DMS153 treated with DMSO at 0.1 percent for 48 hours (cell line): ENCODE measurements at regions not wholly inside any gene's neighbourhood (a gene's known extent, or its start where the extent isn't known, plus 50 kb on each side); places are given as distances from the start of the nearest gene placed in this dataset.
"Not testable (repeated sequence)": the region's sequence is repeated elsewhere in the genome, so short reads cannot be mapped to it uniquely, and the experiment has no call there.

Experiments used
- DNase-seq: peaks from one replicate; lab custom pipeline; 2025; ENCODE audit not compliant: unreplicated experiment; lab: John Stamatoyannopoulos, UW

DNA sequence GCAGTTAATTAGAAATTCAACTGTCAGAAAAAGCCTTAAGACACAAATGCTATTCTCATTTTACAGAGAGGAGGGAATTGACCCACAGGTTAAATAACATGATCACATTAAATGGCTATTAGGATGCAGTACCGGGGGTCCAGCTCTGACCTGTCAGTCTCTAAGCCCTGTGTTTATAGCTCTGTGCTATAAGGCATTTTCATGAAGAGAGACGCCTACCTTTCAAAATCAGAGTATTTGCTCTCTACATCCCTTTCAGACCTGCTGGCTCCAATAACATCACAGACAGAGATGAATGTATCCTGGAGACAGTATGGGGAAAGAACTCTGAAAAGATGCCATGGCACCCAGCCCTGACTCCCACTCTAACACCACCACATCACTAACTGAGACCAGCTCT is 189.9 kb upstream of the PRSS58 start:
- no peak for DNase-seq

DNA sequence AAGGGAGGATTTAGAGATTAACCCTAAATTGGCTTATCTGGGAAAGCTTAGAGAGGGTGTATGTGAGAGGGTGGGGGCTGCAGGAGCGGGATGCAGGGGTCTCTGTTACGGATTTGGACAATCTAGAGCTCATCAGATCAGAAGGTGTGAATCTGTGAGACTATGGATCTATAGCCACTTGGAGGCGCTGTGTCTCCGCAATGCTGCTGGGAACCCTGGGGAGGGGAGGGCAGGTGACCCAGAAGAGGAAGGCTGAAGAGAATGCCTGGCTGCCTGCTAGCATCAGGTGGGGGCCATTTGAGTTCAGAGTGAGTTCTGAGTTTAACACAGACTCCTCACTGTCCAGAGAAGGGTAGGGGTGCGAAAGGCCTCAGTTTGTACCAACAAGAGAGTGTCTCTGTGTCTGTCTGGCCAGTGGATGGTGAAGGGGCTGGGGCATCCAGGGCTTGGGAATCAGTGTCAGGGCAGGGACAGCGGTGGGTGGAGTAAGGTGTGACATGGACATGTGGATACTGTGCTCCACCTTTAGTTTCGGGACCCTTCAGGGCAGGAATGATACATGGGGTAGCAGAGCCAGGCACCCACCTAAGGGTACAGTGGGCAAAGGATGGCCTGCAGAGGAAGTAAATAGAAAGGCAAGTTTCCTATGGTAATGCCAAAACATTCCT is 187.3 kb upstream of the PRSS58 start:
- no peak for DNase-seq

GRCh38 chr7:142443216-142444010 is 185.6 kb upstream of the PRSS58 start:
- no peak for DNase-seq

- no peak for DNase-seq
Measured at GRCh38 chr7:142442396-142442795, 184.5 kb upstream of the PRSS58 start.

DNA sequence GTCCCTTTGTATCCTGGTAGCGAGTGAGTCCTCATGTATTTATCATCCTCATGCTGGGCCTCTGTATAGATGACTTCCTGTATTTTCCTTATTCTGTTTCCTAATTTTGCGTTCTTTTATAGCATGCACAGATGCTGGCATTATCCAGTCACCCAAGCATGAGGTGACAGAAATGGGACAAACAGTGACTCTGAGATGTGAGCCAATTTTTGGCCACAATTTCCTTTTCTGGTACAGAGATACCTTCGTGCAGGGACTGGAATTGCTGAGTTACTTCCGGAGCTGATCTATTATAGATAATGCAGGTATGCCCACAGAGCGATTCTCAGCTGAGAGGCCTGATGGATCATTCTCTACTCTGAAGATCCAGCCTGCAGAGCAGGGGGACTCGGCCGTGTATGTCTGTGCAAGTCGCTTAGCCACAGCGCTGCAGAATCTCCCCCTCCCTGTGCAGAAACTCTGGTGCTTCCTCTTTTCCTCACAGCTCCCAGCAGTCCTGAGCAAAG is 183.1 kb upstream of the PRSS58 start:
- no peak for DNase-seq

DNA sequence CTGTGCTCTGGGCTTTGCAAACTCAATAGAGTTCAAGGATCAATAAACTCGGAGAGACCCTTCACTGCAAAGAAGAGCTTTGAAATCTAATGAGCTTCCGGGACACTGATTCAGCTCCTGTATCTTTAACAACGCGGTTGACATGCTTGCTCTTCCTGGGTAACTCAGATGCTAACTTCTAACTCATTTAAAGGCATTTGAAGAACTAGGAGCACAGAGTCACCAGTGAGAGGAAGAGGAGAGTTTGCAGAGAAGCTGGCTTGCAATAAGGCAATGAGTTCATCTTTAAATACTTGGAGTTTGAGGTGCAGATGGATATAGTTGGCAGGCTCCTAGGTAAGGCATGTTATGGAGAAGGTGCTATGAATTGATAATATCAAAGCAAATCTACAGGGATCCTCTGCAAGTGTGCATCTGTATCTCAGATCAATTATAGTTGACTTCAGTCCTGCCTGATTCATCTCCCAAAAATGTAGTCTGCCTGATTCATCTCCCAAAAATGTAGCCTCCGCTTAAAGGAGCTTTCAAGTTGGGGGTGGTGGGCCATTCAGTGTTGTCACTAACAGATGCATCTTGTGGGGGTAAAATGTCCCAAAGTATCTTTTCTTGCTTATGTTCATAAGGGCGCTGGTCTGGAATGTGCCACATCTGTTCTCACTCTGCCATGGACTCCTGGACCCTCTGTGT is 182.5 kb upstream of the PRSS58 start:
- DNase-seq = no peak

DNA sequence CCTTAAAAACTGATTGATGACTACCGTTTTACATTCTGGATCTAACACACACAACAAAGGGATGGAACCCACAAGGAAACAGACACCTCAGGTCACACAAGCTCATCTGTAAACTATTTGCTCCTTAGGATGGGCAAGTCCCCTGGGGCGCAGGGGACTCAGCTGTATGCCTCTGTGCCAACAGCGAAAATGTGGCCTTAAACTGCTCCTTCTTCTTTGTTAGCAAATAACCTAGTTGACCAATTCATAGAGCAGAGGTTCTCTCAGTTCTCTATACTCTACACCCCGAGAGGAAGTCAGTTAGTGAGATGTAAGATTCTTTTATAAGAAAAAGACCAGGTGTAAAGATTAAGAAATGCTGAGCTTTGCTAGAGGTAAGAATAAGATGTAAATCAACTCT is 181.9 kb upstream of the PRSS58 start:
- no peak for DNase-seq

DNA sequence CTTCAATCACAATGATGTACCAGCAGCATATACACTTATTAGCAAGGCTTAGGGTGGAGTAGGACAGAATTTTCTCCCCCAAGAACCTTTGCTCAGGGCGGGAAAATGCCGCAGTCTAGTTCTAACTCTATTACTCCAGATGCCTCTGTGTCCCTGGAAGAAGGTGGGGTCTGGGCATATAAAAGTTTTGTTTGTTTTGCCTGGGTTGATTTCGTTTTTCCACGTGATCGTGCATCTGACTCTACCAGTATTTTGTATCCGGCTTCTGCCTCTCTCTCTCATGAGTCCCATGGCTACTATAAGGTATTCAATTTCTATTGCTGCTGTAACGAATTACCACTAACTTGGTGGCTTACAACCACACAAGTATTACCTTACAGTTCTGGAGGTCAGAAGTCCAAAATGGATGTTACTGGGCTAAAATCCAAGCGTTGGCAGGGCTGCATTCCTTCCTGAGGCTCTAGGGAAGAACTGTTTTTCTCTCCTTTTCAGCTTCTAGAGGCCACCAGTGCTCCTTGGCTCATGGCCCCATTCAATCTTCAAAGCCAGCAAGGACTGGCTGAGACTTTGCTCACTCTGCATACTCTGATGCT is 181.2 kb upstream of the PRSS58 start:
- DNase-seq = no peak

DNA sequence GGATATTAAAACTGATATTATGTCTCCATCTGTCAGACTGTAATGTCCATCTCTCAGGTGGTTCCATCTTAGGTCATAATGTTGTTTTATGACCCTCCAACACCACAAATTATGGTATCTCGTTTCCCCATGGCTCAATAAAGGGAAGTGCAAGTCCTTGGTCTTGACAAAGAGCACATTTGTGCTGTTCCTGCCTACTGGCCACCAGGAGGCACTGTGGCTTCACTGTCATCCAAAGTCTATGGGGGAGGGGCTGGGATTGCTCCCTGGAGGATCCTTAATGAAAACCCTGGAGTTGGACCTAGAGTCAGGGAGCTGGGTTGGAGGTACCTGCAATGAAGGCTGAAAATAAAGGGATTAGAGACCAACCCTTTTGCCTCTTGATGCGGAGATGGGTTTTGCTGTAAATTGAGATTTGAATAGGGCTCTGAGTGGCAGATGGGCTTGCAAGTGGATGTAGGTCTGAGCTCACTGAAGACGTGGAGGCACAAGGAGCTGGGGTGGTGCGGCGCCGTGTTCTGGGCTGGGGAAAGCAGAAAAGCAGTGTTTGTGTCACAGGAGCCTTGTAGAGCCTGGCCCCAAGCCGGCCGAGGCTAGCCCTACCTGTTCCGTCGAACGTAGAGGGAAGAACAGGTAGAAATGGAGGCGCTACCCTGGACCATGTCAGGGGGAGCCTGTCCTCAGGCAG is 180.5 kb upstream of the PRSS58 start:
- DNase-seq = no peak

DNA sequence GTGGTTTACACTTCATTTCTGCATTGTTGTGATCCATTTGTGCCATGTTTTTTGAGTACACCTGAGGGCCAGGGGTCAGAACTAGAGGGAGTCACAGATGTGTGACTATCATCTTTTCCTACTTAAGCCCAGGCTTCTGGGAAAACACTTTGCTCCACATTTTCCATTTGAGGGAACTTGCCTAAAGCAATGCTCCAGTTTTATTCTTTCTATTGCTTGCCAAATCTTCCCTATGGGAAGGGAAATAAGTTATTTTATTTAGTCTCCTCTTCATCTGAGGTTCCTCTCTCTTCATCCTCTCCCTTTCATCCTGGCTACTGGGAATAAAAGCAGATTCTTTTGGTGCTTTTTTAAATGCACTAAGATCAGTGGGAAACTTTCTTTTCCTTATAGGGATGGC is 179.9 kb upstream of the PRSS58 start:
- DNase-seq = no peak

- DNase-seq = no peak
Measured at GRCh38 chr7:142436601-142437000, 178.7 kb upstream of the PRSS58 start.

DNA sequence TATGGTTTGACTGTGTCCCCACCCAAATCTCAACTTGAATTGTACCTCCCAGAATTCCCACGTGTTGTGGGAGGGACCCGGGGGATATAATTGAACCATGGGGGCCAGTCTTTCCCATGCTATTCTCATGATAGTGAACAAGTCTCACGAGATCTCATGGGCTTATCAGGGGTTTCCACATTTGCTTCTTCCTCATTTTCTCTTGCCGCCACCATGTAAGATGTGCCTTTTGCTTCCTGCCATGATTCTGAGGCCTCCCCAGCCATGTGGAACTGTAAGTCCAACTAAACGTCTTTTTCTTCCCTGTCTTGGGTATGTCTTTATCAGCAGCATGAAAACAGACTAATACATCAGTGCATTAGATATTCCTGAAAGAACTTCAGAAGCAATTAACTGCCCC is 177.7 kb upstream of the PRSS58 start:
- not testable (repeated sequence) for DNase-seq

DNA sequence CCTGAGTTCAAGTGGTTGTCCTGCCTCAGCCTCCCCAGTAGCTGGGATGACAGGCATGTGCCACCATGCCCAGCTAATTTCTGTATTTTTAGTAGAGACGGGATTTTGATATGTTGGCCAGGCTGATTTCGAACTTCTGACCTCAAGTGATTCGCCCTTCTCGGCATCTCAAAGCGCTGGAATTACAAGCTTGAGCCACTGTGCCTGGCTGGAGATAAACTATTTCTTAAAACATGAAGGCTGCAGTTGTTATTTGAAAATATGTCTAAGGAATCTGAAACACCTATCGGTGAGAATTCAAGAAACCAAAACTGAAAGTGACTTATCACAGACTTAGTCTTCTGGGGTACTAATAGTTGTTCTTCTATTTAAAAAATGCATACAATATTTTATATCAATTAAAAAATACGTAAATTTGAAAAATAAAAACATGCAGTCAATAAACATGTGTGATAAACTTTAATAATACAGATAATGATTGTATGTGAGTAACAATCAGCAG is 176.9 kb upstream of the PRSS58 start:
- DNase-seq = no peak

DNA sequence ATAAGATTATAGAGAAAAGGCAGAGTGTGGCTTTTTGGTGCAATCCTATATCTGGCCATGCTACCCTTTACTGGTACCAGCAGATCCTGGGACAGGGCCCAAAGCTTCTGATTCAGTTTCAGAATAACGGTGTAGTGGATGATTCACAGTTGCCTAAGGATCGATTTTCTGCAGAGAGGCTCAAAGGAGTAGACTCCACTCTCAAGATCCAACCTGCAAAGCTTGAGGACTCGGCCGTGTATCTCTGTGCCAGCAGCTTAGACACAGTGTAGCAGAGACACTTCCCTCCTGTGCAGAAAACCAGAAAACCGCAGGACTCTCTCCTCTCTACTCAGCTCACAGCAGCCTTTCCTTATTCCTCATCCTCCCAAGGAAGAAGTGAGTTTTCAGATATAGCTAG is 176.3 kb upstream of the PRSS58 start:
- not testable (repeated sequence) for DNase-seq

DNA sequence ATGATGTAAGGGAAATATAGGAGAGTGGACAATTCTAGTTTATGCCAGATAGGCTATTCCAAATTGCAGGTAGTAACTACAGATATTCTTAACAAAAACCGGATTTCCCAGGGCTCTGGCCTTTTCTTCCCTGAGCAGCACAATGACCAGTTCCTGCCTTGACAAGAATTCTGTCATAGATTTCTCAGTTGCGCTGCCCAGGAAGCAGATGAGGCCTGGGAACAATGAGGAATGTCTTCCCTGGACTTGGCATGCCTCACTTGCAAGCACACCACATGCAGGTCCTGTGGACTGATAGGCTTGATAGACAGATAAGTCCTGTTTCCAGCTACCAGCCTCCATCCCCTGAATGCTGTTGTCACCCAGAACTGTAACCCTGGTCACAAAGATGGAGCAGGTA is 174.5 kb upstream of the PRSS58 start:
- DNase-seq = no peak

GRCh38 chr7:142431491-142431890 is 173.6 kb upstream of the PRSS58 start:
- DNase-seq = no peak

DNA sequence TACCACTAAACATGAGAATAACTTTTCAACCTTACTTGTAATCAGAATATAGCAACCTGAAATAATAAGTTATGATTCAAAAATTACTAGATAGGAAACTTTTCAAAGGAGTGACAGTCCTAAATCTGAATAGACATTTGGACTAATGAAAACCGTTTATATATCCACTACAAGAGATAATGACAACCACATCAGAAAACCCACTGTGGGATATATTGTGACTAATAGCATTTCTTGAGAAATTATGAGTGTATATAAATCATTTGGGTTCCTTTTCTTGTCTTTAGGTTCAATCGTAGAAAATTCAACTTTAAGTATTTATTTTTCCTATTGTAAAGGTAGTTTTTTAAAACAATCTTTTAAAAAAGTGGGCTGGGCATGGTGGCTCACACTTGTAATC is 170.2 kb upstream of the PRSS58 start:
- no peak for DNase-seq

- DNase-seq = no peak
Measured at GRCh38 chr7:142425281-142425680, 167.4 kb upstream of the PRSS58 start.

- no peak for DNase-seq
Measured at GRCh38 chr7:142422621-142423020, 164.8 kb upstream of the PRSS58 start.

DNA sequence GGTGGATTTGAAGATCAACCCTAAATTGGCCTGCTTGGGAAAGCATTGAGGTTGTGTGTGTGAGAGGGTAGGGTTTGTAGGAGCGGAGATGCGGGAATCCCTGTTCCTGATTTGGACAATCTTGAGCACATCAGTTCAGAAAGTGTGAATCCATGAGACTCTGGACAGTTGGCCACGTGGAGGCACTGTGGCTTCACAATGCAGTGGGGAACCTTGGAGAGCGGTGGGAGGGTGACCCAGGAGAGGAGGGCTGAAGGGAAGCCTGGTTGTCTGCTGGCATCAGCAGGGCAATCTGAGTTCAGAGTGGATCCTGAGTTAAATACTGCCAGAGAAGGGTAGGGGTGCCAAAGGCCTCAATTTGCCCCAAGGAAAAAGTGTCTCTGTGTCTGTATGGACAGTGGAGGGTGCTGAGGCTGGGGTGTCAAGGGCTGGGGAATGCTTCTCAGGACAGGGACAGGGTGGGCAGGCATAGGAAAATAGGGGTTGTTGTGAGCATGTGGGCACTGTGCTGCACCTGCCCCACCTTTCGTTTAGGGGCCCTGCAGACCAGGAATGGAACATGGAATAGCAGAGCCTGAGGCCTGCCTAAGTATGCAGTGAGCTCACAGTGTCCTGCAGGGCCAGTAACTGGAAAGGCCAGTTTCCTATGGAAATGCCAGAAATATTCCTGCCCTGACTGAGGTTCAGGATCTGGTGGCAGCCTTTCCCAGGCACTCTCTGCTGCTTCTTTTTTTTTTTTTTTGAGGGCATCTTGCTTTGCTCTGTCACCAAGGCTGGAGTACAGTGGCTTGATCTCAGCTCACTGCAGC is 162.9 kb upstream of the PRSS58 start:
- DNase-seq = no peak
